ENCODE measurements at regions not wholly inside any gene's neighbourhood (a gene's known extent, or its start where the extent isn't known, plus 50 kb on each side); places are given as distances from the start of the nearest gene placed in this dataset.

DNA sequence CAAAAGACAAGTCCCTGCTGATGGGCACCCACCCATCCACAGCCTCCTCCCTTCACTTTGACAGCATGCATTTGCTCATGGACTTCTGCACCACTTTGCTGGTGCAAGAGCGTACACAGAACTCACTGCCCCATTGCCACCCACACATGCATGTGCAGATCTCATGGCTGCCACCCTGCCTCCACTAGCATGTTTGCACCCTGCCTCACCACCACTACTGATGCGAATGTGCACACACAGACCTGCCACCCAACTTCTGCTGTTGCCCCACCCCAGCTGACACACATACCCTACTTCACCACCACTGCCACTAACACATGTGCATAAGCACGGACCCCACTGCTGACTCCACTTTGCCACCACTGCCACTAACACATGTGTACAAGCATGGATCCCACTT lies 64.9 kb upstream of the EYS start:
- H3K9me3 Mint-ChIP-seq = no peaks in the 10 kb centered on the region
- H3K4me3 Mint-ChIP-seq = no peak overlapping the region
- DNase-seq = no peak
- H3K27ac Mint-ChIP-seq = peak overlapping the region; percentile 68
- no peaks in the 10 kb centered on the region for H3K36me3 Mint-ChIP-seq (ENCODE audit: low read depth)
- TF ChIP-seq, protein P1, sequence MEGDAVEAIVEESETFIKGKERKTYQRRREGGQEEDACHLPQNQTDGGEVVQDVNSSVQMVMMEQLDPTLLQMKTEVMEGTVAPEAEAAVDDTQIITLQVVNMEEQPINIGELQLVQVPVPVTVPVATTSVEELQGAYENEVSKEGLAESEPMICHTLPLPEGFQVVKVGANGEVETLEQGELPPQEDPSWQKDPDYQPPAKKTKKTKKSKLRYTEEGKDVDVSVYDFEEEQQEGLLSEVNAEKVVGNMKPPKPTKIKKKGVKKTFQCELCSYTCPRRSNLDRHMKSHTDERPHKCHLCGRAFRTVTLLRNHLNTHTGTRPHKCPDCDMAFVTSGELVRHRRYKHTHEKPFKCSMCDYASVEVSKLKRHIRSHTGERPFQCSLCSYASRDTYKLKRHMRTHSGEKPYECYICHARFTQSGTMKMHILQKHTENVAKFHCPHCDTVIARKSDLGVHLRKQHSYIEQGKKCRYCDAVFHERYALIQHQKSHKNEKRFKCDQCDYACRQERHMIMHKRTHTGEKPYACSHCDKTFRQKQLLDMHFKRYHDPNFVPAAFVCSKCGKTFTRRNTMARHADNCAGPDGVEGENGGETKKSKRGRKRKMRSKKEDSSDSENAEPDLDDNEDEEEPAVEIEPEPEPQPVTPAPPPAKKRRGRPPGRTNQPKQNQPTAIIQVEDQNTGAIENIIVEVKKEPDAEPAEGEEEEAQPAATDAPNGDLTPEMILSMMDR (IDR thresholded peaks at IDR 0.05) = no peak
- H3K4me1 Mint-ChIP-seq = no peaks in the 10 kb centered on the region
- no peaks in the 10 kb centered on the region for H3K27me3 Mint-ChIP-seq (ENCODE audit: low read depth, poor library complexity)

GRCh38 chr6:65761890-65762289 lies 54.9 kb upstream of the EYS start:
- Mint-ChIP-seq H3K9me3 (no peaks in the 10 kb centered on the region), H3K36me3 (ENCODE audit: low read depth) (no peaks in the 10 kb centered on the region), H3K4me1 (peaks cover 5% of the 10 kb centered on the region), H3K4me3 (no peak overlapping the region), H3K27me3 (ENCODE audit: low read depth, poor library complexity) (no peaks in the 10 kb centered on the region), H3K27ac (no peak overlapping the region)
- no peak for DNase-seq
- TF ChIP-seq, protein P1 (IDR thresholded peaks at IDR 0.05) = no peak

DNA sequence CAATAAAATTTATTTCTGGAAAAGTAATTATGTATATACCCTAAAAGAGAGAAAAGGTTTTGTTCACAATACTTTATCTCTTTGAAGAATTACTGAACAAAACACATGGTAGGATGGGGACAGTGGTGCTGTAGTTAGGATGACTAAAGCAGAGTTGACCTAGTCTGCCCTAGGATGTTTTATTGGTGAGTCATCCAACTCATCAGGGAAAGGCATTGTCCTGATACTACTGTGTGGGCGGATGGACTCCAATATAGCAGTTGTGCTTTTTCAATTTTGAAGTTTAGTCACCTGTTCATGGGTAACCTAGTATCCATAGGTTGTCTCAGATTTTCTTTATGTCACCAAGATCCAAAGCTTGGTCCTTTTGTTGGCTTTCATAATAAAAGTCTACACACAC lies 53.3 kb upstream of the EYS start:
- no peaks in the 10 kb centered on the region for H3K9me3 Mint-ChIP-seq
- TF ChIP-seq, protein P1 (IDR thresholded peaks at IDR 0.05) = no peak
- H3K36me3 Mint-ChIP-seq (ENCODE audit: low read depth) = no peaks in the 10 kb centered on the region
- H3K4me1 Mint-ChIP-seq = peaks cover 5% of the 10 kb centered on the region
- no peak overlapping the region for H3K27ac Mint-ChIP-seq
- no peak for DNase-seq
- no peaks in the 10 kb centered on the region for H3K27me3 Mint-ChIP-seq (ENCODE audit: low read depth, poor library complexity)
- no peak overlapping the region for H3K4me3 Mint-ChIP-seq
